ENCODE measurements at regions not wholly inside any gene's neighbourhood (a gene's known extent, or its start where the extent isn't known, plus 50 kb on each side); places are given as distances from the start of the nearest gene placed in this dataset.

GRCh38 chr3:153072856-153073255, 89.2 kb upstream of the RAP2B start:
- no peak for DNase-seq (ENCODE audit: low spot score)

GRCh38 chr3:153073636-153074035, 88.4 kb upstream of the RAP2B start:
- DNase-seq (ENCODE audit: low spot score): no peak

- DNase-seq (ENCODE audit: low spot score): no peak
Observed at GRCh38 chr3:153078826-153079225, 83.2 kb upstream of the RAP2B start.

GRCh38 chr3:153079386-153079785, 82.6 kb upstream of the RAP2B start:
- DNase-seq (ENCODE audit: low spot score): no peak

GRCh38 chr3:153080778-153081240, 81.2 kb upstream of the RAP2B start:
- no peak for DNase-seq (ENCODE audit: low spot score)

- no peak for DNase-seq (ENCODE audit: low spot score)
Observed at GRCh38 chr3:153084431-153084830, 77.6 kb upstream of the RAP2B start.

GRCh38 chr3:153087595-153088566, 74.1 kb upstream of the RAP2B start:
- DNase-seq (ENCODE audit: low spot score): no peak

- no peak for DNase-seq (ENCODE audit: low spot score)
Observed at GRCh38 chr3:153089620-153090019, 72.4 kb upstream of the RAP2B start.

GRCh38 chr3:153090973-153091372, 71.1 kb upstream of the RAP2B start:
- DNase-seq (ENCODE audit: low spot score): no peak

GRCh38 chr3:153093629-153094028, 68.4 kb upstream of the RAP2B start:
- no peak for DNase-seq (ENCODE audit: low spot score)

GRCh38 chr3:153094386-153094785, 67.6 kb upstream of the RAP2B start:
- DNase-seq (ENCODE audit: low spot score): no peak

- no peak for DNase-seq (ENCODE audit: low spot score)
Observed at GRCh38 chr3:153095441-153095840, 66.6 kb upstream of the RAP2B start.

- DNase-seq (ENCODE audit: low spot score): peak; percentile 63
Observed at GRCh38 chr3:153096731-153097131, 65.3 kb upstream of the RAP2B start.

- no peak for DNase-seq (ENCODE audit: low spot score)
Observed at GRCh38 chr3:153097213-153097612, 64.8 kb upstream of the RAP2B start.

GRCh38 chr3:153099131-153099530, 62.9 kb upstream of the RAP2B start:
- DNase-seq (ENCODE audit: low spot score): no peak

- DNase-seq (ENCODE audit: low spot score): peak; percentile 42
Observed at GRCh38 chr3:153103406-153103945, 58.5 kb upstream of the RAP2B start.

- DNase-seq (ENCODE audit: low spot score): no peak
Observed at GRCh38 chr3:153110041-153110440, 52.0 kb upstream of the RAP2B start.

- no peak for DNase-seq (ENCODE audit: low spot score)
Observed at GRCh38 chr3:153111016-153111415, 51.0 kb upstream of the RAP2B start.

Measured in kidney tubule cell (primary cell).